ENCODE measurements at regions not wholly inside any gene's neighbourhood (a gene's known extent, or its start where the extent isn't known, plus 50 kb on each side); places are given as distances from the start of the nearest gene placed in this dataset.

- TF ChIP-seq TBL1XR1 (IDR thresholded peaks at IDR 0.05; ENCODE audit: low read length in 2 of 2) (no peak), ZBTB11 (CRISPR knock-in tag; IDR thresholded peaks at IDR 0.05) (no peak), DACH1 (IDR thresholded peaks at IDR 0.05; ENCODE audit: partially characterized antibody) (no peak), CTCF (IDR thresholded peaks at IDR 0.05 in 2 of 3, conservative IDR thresholded peaks at IDR 0.05 in 1 of 3; ENCODE audit: insufficient read depth in 2 of 3, low read depth in 1 of 3, low read length in 3 of 3) (no peak), MAX (CRISPR knock-in tag; IDR thresholded peaks at IDR 0.05) (no peak), GTF2A2 (tag; IDR thresholded peaks at IDR 0.05) (no peak), IRF9 (tag; IDR thresholded peaks at IDR 0.05) (no peak), SP1 (CRISPR knock-in tag; IDR thresholded peaks at IDR 0.05) (no peak), JUND (IDR thresholded peaks at IDR 0.05; ENCODE audit: borderline replicate concordance, low read depth, low read length) (no peak), JUND (tag; IDR thresholded peaks at IDR 0.05; ENCODE audit: borderline replicate concordance, low read depth, low read length) (no peak), EGR1 (conservative IDR thresholded peaks at IDR 0.05) (no peak), KAT8 (IDR thresholded peaks at IDR 0.05; ENCODE audit: low read depth) (no peak), TEAD4 (IDR thresholded peaks at IDR 0.05; ENCODE audit: low read length) (no peak), TEAD4 (CRISPR knock-in tag; IDR thresholded peaks at IDR 0.05; ENCODE audit: borderline replicate concordance) (no peak)
Observed at GRCh38 chr22:35159343-35159742, 93.4 kb downstream of the ISX start.
